GM18858 (cell line): ENCODE measurements at regions not wholly inside any gene's neighbourhood (a gene's known extent, or its start where the extent isn't known, plus 50 kb on each side); places are given as distances from the start of the nearest gene placed in this dataset.

Experiments
- ATAC-seq: cut with Tn5 transposase; IDR thresholded peaks from one replicate; pipeline ENCODE4 v1.9.1; 2021; ENCODE audit not compliant: unreplicated experiment

DNA sequence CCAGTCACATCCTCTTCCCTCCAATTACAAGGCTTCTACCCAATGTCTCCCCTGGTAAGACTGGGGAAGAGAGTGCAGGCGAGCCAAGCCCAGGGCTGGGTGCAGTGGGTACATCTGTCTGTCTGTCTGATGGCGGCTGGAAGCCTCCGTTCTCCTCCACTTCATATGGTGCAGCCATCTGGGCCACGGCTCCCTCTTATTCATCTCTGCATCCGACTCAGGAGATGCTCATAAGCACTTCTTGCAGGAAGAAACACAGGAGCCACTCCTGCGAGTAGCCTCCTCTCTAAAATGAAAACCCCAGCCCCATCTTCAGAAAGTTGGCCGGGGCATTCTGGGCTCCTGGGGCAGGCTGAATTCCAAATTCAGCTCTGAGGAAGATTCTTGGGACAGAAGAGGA is 67.5 kb upstream of the SLC6A6 start:
- no peak for ATAC-seq

DNA sequence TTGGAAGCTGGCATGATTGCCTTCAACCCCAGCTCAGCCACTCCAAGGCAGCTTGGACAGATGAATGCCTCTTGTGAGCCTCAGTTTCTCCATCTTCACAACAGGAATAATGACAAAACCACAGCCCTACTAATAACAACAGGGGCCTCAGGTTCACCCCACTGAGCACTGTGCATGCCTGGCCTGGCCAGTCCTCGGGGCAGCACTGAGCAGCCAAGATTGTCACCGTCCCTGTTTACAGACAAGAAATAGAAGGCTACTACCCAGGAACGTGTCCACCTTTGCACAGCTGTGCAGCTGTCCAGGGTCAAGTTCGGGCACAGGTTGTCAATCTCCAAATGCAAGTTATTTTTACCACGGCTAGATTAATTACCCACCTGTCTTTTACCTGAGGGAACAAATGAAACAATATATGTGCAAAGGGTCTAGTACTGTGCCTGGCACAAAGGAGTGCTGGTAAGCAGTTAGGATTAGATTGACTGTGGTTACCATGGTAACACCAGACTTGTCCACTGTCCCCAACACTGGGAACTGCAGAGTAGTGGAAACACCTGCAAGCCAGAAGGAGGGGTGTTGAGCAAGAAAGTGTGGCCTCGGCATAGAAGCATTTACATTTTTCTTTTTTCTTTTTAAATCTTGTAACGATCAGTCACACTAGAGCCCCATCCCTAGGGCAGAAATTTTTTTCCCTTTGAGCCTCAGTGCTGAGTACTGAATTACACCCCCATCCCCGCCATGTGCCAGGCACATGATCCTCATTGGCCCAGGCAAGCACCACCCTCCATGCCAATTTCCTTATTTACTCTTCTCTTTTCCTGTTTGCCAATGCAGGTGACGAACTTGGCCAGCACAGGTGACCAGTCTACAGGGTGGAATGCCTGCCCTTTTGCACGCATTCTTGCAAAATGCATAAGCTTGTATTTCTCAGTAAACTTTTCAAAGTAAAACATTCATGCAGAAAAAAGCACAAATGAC is 66.3 kb upstream of the SLC6A6 start:
- no peak for ATAC-seq

- ATAC-seq, result no peak
Observed at GRCh38 chr3:14336749-14337598, 65.4 kb upstream of the SLC6A6 start.

- ATAC-seq, result no peak
Observed at GRCh38 chr3:14337828-14338227, 64.6 kb upstream of the SLC6A6 start.

DNA sequence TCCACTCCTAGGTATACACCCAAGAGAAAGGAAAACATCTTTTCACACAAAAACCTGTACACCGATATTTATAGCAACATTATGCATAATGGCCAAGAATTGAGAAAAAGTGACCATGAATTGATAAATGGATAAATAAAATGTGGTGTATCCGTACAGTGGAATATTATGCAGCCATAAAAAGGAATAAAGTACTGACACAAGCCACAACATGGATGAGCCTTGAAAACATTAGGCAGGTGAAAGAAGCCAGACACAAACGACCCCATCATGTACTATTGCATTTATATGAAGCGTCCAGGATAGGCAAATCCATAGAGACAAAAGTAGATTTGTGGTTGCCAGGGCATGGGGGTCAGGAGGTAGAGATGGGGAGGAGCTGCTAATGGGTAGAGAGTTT is 64.2 kb upstream of the SLC6A6 start:
- no peak for ATAC-seq

DNA sequence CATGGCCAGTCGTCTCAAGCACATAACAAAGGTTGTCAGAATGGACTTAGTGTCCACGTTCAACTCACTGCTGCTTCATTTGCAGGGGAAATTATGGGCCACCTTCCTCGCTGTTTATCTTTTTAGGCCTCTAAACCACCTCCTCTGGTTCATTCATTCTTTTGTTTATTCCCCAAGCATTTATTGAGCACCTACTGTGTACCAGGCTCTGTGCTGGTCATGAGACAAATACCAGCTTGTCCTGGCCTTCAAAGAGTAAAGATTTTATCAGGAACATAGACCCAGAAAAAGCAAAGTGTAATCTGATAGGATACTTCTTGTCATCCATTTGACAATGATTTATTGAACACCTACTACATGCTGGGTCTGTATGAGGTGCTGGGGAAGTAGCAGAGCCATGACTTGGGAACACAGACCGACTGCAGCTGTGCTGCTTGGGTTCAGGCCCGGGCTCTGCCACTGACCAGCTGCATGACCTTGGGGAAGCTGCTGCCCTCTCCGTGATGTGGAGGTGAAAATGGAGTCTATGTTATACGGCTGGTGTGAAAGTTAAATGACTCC is 63.4 kb upstream of the SLC6A6 start:
- ATAC-seq, result no peak

GRCh38 chr3:14340960-14341708 is 61.3 kb upstream of the SLC6A6 start:
- ATAC-seq, result no peak

GRCh38 chr3:14343338-14344112 is 58.9 kb upstream of the SLC6A6 start:
- no peak for ATAC-seq

DNA sequence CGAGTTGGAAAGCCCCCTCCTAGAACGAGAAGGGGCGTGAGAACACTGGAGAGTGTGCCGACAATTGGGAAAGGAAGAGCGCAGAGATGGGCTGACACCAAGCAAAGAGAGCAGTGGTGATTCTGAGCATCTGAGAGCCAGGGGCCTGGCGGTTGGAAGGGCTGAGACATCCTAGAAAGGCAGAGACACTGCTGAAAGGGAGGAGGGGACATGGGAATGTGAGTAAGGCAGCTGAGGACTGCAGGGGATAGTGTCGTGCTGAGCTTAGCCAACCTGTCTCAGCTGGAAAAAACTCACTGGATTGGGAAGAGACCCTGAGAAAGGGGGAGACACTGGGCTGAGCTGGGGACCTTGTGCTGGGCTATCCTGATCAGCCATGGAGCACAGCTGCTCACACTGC is 58.1 kb upstream of the SLC6A6 start:
- ATAC-seq, result no peak

DNA sequence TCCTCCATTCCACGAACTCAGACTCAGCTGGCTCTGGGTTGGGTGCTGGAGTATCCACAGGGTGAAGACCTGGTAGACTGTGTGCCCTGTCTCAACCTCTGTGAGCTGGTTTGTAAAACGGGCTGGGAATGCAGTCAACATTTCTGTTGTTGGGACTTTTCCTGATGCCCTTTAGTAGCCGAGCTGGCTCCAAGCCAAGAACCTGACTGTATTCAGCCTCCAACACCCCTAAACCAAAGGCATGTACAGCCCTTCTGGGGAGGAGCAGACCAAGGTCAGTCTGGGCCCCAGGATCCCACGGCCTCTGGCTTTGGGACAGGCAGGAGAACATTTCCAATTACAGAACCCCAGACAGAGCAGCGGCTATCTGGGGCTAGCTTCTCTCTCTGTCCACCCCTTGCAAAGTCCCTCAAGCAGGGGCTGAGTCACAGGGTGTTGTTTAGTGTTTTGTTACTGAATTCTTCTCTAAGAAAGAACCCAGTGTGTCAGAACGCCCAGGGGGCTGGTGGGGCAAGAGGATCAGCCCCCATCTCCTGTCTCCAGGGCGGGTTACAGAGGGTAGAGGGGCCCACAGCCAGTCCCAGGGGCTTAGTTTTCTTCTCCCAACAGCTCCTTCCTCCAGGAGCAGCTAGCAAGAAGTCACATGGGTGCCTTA is 56.8 kb upstream of the SLC6A6 start:
- ATAC-seq, result no peak

DNA sequence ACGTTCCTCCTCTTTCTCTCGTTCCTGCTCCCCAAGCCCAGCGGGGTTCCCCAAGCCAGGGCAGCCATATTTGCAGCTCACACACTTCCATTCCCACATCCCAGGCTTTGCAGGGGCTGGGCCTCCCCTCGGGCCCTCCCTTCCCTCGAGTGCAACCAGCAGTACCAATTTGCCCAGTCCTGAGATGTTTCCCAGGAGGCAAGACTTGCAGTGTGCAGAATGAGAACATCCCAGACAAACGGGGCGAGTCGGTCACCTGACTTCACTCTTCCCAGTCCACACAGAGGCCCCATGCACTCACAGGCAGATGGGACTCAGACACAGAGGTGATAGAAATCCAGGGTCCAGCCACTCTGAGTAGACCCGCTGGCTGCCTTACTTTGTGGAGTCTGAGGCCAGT is 56.2 kb upstream of the SLC6A6 start:
- ATAC-seq, result no peak

- no peak for ATAC-seq
Observed at GRCh38 chr3:14346642-14347041, 55.8 kb upstream of the SLC6A6 start.

- no peak for ATAC-seq
Observed at GRCh38 chr3:14347110-14347509, 55.3 kb upstream of the SLC6A6 start.

DNA sequence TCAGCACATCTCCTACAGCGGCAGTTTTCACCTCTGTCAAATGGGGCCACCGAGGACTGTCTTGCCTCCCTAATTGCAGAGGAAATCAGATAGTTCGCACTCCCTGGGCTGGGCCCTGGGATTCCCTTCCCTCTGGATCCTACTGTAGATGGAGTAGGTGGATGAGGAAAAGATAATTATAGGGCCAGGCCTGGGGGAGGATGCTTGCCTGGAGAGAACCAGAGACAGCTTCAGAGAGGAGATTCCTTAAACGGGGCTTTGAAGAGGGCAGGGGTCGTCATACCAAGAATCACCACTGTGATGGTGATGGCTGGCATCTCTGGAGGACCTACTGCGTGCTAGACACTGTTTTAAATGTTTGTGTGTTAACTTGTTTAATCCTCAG is 50.8 kb upstream of the SLC6A6 start:
- no peak for ATAC-seq

GRCh38 chr3:14352002-14352627 is 50.3 kb upstream of the SLC6A6 start:
- ATAC-seq, result no peak
